NCI-H2227 (cell line): ENCODE measurements at regions not wholly inside any gene's neighbourhood (a gene's known extent, or its start where the extent isn't known, plus 50 kb on each side); places are given as distances from the start of the nearest gene placed in this dataset.
"Not testable (repeated sequence)": the region's sequence is repeated elsewhere in the genome, so short reads cannot be mapped to it uniquely, and the experiment has no call there.

Experiments
- DNase-seq: peaks from one replicate; lab custom pipeline; 2025; ENCODE audit not compliant: unreplicated experiment; lab: John Stamatoyannopoulos, UW

DNA sequence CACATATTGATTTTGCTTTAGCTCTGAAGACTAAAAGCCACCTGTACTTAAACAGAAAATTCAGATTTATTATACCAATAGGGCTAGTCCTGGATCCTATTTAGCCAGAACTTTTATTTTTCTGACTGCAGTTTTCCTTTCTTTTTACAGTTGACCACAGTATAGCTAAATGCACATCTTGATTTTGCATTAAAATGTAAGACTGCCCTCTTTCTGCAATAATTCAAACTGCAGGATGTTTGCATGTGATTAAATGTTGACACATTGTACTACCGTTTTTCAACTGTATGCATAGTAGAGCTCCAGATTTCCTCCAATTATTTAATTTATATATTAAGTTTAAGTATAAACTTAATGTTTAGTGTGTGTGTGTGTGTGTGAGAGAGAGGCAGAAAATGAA, 1262.9 kb downstream of the SUCLG1 start:
- peak; percentile 42 for DNase-seq

GRCh38 chr2:83191316-83191715, 1267.8 kb downstream of the SUCLG1 start:
- DNase-seq = no peak

GRCh38 chr2:83186105-83186760, 1272.8 kb downstream of the SUCLG1 start:
- DNase-seq = peak; percentile 51

GRCh38 chr2:83180862-83181530, 1278.1 kb downstream of the SUCLG1 start:
- DNase-seq = not testable (repeated sequence)

DNA sequence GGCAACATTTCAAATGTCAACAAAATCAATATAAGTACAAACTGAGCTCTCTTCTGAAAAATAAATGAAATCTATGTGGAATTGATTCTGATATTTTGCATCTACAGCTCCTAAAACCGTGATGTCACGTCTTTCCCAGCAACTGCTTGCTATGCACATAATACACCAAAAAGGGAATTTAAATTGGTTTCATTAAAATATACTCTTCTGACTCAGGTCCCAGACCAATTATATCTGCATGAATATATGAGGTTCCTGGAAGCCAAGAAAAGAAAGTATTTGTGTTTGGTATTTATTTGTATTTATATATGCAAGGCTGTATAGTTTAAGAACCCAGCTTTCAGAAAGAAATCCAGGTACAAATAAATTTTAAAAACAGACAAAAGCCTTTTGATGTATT, 1282.5 kb downstream of the SUCLG1 start:
- DNase-seq = no peak

DNA sequence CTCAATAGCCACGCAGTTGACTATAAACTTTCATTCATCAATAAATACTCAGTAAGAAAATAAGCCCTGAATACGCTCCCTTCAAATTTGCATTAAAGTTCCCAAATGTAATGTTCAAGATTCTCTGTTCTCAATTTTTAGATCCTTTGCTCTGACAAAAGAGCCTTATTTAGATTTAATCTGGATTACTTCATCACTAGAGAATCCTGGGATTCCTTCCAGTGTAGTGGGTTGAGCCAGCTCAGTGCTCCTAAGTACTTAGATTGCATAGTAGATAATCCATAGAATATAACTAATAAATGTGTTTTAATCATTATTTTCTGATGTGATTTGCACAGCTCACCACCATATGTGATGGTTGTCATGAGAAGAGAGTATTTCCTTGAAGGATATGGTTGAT, 1286.2 kb downstream of the SUCLG1 start:
- no peak for DNase-seq

GRCh38 chr2:83168377-83168776, 1290.7 kb downstream of the SUCLG1 start:
- no peak for DNase-seq

GRCh38 chr2:83162421-83162820, 1296.7 kb downstream of the SUCLG1 start:
- DNase-seq = no peak

- DNase-seq = no peak
Observed at GRCh38 chr2:83160571-83160970, 1298.5 kb downstream of the SUCLG1 start.

DNA sequence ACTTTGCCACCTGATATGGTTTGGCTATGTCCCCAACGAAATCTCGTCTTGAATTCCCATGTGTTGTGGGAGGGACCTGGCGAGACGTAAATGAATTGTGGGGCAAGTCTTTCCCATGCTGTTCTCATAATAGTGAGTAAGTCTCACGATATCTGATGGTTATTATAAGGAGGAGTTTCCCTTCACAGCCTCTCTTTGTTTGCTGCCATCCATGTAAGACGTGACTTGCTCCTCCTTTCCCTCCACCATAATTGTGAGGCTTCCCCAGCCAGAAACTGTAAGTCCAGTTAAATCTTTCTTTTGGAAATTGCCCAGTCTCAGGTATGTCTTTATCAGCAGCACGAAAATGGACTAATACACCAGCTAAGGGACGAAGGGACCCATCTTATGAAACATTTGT, 1303.3 kb downstream of the SUCLG1 start:
- no peak for DNase-seq

- no peak for DNase-seq
Observed at GRCh38 chr2:83143946-83144345, 1315.1 kb downstream of the SUCLG1 start.

- DNase-seq = no peak
Observed at GRCh38 chr2:83142934-83143333, 1316.1 kb downstream of the SUCLG1 start.

- DNase-seq = no peak
Observed at GRCh38 chr2:83115606-83116005, 1343.5 kb downstream of the SUCLG1 start.

GRCh38 chr2:83115155-83115554, 1343.9 kb downstream of the SUCLG1 start:
- DNase-seq = no peak

DNA sequence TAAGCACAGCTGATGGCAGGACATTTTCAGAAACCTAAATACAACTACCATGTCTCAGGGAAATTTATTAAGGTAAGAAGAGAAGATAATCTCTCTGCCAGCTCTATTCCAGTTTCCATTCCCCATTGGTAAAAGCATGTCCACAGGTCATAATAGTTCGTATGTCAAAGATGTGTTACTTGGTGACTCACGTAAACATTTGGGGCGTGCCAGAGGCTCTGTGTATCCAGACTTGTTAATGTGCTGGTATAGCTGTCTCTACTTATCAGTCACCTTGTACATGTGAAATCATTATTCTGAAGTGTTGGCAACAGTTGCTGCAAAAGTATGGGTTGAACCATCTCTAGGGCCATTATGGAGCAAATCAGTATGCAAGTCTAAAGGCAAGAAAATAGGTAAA, 1345.1 kb downstream of the SUCLG1 start:
- DNase-seq = no peak

- DNase-seq = no peak
Observed at GRCh38 chr2:83112858-83113257, 1346.2 kb downstream of the SUCLG1 start.

- DNase-seq = no peak
Observed at GRCh38 chr2:83109284-83109683, 1349.8 kb downstream of the SUCLG1 start.

DNA sequence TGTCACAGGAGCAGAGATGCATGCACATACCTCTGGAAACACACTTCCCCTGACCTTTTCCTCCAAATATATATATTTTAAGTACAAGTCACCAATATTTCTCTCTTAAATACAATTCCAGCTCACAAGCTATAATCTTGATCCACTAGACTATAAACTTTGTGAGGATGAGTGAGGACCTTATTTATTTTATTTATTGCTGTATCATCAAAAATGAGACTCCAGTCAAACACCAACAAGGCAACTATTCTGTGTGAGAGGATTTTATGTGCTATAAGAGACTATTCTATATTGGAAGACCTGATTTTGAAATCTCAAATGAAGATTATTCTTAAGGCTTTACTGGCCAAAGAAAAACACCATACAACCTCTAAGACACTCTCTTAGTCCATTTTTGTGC, 1352.2 kb downstream of the SUCLG1 start:
- no peak for DNase-seq

DNA sequence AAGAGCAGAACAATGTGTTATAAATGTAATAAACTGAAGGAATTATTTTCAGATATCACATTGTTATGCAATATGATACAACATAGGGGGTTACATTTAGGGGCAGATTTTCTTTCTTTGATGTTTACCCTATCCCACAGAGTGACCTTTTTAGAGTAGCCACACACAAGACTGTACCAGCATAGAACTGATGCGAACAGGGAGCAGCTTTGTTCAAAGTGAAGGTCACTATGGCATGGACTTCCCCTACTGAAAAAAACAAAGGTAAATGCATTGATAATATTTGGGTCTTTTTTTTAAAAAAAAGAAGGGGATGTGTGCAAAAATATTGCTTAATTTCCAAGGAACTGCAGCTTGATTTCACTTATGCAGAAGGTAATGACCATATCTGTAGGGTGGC, 1354.9 kb downstream of the SUCLG1 start:
- DNase-seq = no peak

DNA sequence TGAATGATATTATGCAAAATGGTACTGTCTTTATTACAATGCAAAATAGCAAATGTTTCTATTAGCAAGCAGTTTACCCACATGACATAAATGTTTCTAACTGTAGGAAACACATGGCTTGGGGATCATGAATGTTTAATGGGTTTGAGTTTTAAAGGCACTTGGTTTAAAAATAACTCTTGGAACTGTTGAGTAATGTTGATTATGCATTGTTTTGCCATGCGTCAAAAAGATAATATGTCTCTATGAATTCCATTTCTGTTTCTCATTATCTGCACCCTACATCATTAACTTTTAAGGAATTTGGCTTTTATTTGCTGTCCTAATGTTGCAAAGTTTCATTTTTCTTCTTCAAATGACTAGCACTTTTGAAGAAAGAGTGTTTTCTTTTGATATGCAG, 1355.5 kb downstream of the SUCLG1 start:
- no peak for DNase-seq

DNA sequence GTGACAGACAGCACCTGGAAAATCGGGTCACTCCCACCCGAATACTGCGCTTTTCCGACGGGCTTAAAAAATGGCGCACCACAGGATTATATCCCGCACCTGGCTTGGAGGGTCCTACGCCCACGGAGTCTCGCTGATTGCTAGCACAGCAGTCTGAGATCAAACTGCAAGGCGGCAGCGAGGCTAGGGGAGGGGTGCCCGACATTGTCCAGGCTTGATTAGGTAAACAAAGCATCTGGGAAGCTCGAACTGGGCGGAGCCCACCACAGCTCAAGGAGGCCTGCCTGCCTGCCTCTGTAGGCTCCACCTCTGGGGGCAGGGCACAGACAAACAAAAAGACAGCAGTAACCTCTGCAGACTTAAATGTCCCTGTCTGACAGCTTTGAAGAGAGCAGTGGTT, 1370.0 kb downstream of the SUCLG1 start:
- not testable (repeated sequence) for DNase-seq

DNA sequence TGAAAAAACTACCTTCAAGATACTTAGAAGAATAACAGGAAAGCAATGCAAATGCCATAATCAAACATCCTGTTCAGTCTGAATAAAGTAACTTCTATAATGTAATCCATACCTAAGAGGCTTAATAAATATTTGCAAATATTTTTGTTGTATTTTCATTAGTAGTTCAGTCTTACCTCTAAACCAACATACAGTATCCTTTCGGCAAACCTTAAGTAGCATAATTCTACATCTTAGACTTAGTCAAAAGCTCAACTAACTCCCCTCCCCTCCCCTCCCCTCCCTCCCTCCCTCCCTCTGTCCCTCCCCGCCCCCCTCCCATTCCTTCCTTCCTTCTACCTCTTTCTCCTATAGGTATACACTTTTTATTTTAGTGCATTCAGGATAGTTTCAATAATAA, 1373.2 kb downstream of the SUCLG1 start:
- DNase-seq = no peak
